A673 (cell line): ENCODE measurements at regions not wholly inside any gene's neighbourhood (a gene's known extent, or its start where the extent isn't known, plus 50 kb on each side); places are given as distances from the start of the nearest gene placed in this dataset.

Experiments
- EZH2 ChIP-seq: fragments of 200-600 bp; sonication (generic); IDR thresholded peaks from 2 replicates; pipeline ENCODE4 v1.6.1; 2017; ENCODE audit warnings: borderline replicate concordance, low read depth, mild to moderate bottlenecking, mixed read lengths, antibody characterized with exemption, low read length; ENCODE audit not compliant: poor library complexity, severe bottlenecking
- TF ChIP-seq, protein P1 (sequence below): fragments of 300-800, 200-600 bp; sonication (generic); conservative IDR thresholded peaks from 2 replicates; pipeline ENCODE4 v1.5.1; 2017; ENCODE audit warnings: low read depth, mild to moderate bottlenecking, antibody characterized with exemption, low read length, moderate library complexity, mixed read lengths

DNA sequence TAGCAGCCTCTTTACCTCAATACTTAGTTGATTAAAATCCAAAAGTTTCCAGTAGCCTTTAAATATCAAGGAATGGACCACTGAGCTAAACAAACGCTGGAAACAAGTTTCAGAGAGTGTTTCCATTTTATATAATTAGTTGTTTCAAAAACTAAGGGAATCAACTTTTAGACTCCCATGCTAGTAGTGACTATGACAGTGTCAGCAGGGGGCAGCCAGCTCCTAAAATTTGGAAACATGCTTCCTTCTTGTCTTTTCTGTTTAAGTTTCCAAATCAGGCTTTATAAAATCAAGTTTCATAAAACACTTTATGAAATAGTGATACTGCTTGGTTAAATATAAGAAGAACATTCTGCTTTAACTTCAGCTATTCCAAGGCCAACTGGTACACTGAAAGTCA is 138.2 kb upstream of the TMEM229A start:
- TF ChIP-seq, protein P1, sequence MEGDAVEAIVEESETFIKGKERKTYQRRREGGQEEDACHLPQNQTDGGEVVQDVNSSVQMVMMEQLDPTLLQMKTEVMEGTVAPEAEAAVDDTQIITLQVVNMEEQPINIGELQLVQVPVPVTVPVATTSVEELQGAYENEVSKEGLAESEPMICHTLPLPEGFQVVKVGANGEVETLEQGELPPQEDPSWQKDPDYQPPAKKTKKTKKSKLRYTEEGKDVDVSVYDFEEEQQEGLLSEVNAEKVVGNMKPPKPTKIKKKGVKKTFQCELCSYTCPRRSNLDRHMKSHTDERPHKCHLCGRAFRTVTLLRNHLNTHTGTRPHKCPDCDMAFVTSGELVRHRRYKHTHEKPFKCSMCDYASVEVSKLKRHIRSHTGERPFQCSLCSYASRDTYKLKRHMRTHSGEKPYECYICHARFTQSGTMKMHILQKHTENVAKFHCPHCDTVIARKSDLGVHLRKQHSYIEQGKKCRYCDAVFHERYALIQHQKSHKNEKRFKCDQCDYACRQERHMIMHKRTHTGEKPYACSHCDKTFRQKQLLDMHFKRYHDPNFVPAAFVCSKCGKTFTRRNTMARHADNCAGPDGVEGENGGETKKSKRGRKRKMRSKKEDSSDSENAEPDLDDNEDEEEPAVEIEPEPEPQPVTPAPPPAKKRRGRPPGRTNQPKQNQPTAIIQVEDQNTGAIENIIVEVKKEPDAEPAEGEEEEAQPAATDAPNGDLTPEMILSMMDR = peak; percentile 50
- TF ChIP-seq EZH2 = no peak
